Right hindlimb (tissue), 1 donor: ENCODE measurements at regions not wholly inside any gene's neighbourhood (a gene's known extent, or its start where the extent isn't known, plus 50 kb on each side); places are given as distances from the start of the nearest gene placed in this dataset.
"Not testable (repeated sequence)": the region's sequence is repeated elsewhere in the genome, so short reads cannot be mapped to it uniquely, and the experiment has no call there.

Source experiments
- DNase-seq: peaks from one replicate; pipeline ENCODE4 v3.0.0-alpha.2; 2018

GRCh38 chr6:74574794-74575193 lies 631.1 kb downstream of the COL12A1 start:
- no peak for DNase-seq

- DNase-seq, result peak; percentile 35
These were observed 632.2 kb downstream of the COL12A1 start for GRCh38 chr6:74573613-74574012.

- DNase-seq, result no peak
These were observed 635.8 kb downstream of the COL12A1 start for GRCh38 chr6:74570044-74570443.

- DNase-seq, result no peak
These were observed 637.0 kb downstream of the COL12A1 start for GRCh38 chr6:74568861-74569260.

DNA sequence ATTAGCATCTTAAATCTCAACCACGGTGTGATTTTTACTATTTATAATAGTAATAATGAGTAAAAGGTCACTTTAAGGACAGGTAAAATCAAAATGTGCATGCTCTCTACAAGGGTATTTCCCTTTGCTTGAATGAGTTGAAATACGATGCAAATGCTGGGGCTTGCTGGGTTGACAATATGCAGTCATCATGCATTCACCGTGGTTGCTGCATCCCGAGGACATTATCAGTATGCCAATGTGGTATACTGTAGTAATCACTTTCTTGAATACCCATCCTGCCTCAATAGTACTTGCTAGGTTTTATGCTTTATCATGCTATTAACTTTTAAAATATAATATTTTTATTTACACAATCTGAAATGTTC lies 637.9 kb downstream of the COL12A1 start:
- not testable (repeated sequence) for DNase-seq

DNA sequence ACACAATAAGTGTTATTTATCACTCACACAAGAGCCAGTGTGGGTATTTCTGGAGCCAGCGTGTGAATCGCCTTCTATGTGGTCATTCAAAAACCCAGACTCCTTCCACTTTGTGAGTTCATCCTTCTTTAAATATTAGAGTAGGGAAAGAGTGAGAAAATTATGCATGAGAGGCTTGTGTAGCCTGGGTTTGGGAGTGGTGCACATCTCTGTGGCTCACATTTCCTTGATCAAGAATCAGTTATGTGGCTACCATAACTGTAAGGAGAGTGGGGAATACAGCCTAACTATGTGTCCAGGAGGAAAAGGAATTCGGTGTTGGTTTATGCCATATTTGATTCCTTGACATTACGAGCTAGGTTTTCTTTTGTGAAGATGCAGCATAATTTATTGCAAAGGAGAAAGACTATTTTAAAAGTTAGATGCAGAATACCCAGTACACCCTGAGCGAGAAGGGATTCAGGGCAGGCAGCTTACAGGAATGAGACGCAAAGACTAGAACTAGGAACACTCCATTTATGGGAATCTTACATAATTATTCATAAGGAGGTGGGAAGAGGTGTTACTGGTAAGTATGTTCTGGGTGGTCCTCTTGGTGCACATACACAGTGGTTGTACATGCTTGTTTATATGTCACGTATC lies 638.5 kb downstream of the COL12A1 start:
- no peak for DNase-seq

DNA sequence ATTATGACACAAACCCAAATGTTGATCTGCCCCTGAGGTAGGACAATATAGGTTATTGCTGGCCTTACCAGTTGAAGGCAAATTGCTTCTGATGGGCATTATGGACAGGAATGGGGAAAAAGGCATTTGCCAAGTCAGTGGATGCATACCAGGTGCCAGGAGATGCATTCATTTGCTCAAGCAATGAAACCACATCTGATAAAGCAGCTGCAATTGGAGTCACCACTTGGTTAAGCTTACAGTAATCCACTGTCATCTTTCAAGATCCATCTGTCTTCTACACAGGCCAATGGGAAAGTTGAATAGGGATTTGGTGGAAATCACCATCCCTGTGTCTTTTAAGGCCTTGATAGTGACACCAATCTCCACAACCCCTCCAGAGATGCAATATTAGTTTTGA lies 648.6 kb downstream of the COL12A1 start:
- DNase-seq, result no peak

DNA sequence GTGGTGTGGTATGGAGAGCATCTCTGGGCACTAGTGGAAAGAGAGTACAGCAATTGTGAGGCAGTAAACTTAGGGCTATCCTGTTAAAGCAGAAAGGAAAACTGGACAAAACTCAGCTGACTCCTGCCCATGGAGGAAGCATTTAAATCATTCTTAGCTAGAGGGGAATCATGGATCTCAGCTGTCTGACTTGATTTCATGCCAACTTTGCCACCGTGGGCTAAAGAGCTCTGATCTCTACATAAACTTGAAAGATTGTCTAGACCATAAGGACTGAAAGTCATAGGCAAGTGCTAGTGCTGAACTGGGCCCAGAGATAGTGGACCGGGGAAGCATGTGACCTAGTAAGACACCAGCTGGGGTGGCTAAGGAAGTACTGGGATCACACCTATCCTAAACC lies 651.8 kb downstream of the COL12A1 start:
- DNase-seq, result no peak

DNA sequence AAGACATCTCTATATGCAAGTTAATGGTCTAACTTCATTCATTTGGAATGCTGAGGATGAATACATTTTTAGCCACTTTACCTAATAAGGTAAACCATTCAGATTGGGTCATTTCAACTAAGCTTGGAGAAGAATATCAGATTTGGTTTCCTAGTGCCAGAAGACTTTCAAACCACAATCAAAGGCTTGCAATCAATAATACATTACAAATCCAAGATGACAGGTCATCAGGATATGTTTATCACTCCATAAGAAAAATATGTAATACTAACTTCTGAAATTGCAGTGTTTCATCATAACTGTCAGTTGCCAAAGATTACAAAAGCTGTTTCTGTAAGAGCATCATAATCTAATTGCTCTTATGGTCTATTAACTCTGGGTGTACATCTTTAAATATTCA lies 654.0 kb downstream of the COL12A1 start:
- no peak for DNase-seq

- no peak for DNase-seq
These were observed 655.0 kb downstream of the COL12A1 start for GRCh38 chr6:74550821-74551220.

- DNase-seq, result no peak
These were observed 656.1 kb downstream of the COL12A1 start for GRCh38 chr6:74549746-74550145.

DNA sequence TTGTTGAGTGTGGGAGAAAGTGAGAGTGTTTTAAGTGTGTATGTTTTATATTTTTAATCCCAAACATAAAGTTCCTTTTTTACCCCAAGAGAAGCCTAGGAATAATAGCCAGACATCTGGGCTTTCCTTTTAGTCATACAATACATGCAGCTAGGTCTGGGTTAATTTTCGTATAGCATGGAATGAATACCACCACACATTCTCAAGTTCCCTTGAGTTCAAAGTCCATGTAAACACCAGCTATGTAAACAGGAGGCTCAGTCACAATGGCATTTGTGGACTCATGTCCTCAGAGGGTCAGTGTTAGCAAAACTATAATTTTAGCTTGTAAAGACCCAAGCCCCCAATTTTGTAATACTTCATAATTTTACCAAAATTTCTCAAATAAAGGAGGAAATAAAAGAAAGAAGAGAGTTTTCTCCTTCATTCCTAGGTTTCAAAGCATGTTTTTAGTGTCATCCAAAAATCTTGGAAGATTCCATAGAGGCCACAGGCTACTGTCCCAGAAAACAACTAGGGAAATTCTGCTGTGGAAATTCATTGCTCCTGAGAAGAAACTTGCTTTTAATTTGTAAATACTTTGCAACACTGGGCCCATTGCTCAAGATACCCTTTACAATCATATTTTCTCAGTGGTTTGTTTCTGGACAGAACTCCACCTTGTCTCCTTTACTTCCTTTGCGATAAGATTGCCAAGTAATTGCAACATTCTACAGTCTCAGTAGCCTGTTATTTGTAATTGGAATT lies 671.2 kb downstream of the COL12A1 start:
- DNase-seq, result no peak

GRCh38 chr6:74519163-74519562 lies 686.7 kb downstream of the COL12A1 start:
- no peak for DNase-seq

DNA sequence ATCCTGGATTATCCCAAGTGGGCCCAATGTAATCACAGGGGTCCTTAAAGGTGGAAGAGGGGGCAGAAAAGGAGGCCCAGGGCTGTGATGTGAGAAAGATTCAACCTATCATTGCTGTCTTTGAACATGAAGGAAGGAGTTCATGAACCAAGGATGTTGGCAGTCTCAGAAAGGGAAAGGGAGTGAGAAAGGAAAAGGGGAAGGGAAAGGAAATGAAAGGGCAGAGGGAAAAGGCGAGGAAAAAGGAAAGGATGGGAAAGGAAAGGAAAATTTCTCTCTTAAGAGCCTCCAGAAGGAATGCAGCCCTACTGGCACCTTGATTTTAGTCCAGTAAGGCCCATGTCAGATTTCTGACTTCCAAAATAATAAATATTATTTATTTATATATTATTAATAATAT lies 687.8 kb downstream of the COL12A1 start:
- no peak for DNase-seq

GRCh38 chr6:74510878-74511277 lies 695.0 kb downstream of the COL12A1 start:
- DNase-seq, result no peak

GRCh38 chr6:74507649-74508048 lies 698.2 kb downstream of the COL12A1 start:
- no peak for DNase-seq

DNA sequence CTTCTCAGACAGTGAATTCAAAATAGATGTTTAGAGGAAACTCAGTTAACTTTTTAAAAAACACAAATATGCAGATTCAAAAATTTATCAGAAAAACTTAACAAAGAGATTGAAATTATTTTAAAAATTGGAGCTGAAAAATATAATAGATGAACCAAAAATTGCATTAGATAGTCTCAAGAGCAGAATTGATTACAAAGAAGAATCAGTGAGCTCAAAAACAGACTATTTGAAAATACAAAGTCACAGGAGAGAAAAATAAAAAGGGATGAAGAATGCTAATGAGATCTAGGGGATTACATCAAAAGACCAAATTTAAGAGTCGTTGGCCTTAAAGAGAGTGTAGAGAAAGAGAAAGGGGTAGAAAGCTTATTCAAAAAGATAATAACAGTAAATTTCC lies 700.5 kb downstream of the COL12A1 start:
- no peak for DNase-seq

DNA sequence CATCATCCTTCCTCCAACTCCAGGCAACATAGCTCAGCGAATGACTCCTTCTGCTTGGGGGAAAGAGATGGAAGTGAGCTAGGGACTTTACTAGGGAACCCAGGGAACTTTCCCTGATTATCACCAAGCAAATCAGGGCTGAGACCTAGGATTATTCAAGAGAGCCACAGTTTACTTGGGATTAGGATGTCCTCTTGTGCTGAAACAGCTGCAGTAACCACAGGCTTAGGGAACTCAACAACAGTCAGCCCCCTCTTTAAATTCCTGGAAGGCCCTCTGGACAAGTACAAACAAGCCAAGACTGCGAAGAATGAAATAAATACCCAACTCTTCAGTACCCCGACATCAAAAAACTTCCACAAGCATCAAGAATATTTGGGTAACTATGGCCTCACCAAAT lies 700.9 kb downstream of the COL12A1 start:
- DNase-seq, result no peak

GRCh38 chr6:74492587-74492986 lies 713.3 kb downstream of the COL12A1 start:
- no peak for DNase-seq

DNA sequence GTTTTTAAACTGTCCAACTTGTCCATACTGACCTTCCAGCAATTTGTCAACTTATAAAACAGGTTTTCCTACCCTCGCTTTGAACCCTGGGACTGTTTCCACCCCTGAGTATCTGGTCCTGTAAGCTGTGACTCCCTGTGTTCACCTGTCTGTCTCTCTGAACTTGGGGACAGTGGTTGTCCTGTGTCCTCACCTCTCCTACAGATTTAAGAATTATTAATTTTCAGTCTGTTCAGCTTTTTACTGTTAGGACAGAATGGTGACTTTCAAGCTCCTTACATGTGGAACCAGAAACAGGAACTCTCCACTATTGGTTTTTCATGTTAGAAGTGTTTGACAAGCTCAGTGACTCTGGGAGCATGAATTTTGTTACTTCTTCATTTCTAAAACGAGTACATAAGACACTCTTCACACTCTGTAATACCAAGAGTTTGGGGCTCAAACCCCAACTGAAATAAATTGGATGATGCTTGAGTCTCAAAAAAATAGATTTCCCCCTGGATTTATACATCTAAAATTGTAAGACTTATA lies 713.9 kb downstream of the COL12A1 start:
- no peak for DNase-seq

DNA sequence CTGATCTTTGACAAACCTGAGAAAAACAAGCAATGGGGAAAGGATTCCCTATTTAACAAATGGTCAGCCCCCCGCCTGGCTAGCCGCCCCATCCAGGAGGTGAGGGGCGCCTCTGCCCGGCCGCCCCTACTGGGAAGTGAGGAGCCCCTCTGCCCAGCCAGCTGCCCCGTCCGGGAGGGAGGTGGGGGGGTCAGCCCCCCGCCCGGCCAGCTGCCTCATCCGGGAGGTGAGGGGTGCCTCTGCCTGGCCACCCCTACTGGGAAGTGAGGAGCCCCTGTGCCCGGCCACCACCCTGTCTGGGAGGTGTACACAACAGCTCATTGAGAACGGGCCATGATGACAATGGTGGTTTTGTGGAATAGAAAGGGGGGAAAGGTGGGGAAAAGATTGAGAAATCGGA lies 717.1 kb downstream of the COL12A1 start:
- DNase-seq, result not testable (repeated sequence)

GRCh38 chr6:74482180-74482579 lies 723.7 kb downstream of the COL12A1 start:
- no peak for DNase-seq

GRCh38 chr6:74480561-74480960 lies 725.3 kb downstream of the COL12A1 start:
- no peak for DNase-seq

GRCh38 chr6:74479960-74480359 lies 725.9 kb downstream of the COL12A1 start:
- no peak for DNase-seq

DNA sequence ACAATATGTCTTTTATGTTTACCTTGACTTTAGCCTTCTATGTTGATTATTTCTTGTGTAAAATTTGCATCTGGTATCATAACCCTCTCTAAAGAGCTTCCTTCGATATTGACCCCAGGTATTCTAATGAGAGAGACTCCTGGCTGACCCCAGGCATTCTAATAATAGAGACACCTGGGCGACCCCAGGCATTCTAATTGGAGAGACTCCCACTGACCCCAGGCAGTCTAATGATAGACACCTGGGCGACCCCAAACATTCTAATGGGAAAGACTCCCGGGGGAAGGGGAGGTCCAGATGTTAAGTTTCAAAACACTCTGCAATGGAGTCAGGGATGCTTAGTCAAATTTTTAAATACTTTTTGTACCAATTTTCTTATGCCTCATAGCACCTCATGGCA lies 726.4 kb downstream of the COL12A1 start:
- DNase-seq, result no peak
